NCI-H1105 treated with DMSO at 0.1 percent for 48 hours (cell line): ENCODE measurements at regions not wholly inside any gene's neighbourhood (a gene's known extent, or its start where the extent isn't known, plus 50 kb on each side); places are given as distances from the start of the nearest gene placed in this dataset.
"Not testable (repeated sequence)": the region's sequence is repeated elsewhere in the genome, so short reads cannot be mapped to it uniquely, and the experiment has no call there.

Experiments used
- DNase-seq: peaks from one replicate; lab custom pipeline; 2025; lab: John Stamatoyannopoulos, UW

GRCh38 chr6:15088904-15089568 lies 156.8 kb upstream of the JARID2 start:
- DNase-seq: no peak

- DNase-seq: peak; percentile 64
Observed at GRCh38 chr6:15089569-15090144, 156.2 kb upstream of the JARID2 start.

GRCh38 chr6:15090145-15090579 lies 155.7 kb upstream of the JARID2 start:
- peak; percentile 37 for DNase-seq

- no peak for DNase-seq
Observed at GRCh38 chr6:15090745-15091384, 155.0 kb upstream of the JARID2 start.

GRCh38 chr6:15096894-15097837 lies 148.7 kb upstream of the JARID2 start:
- no peak for DNase-seq

- no peak for DNase-seq
Observed at GRCh38 chr6:15101130-15101529, 144.7 kb upstream of the JARID2 start.

- no peak for DNase-seq
Observed at GRCh38 chr6:15102241-15102640, 143.6 kb upstream of the JARID2 start.

- DNase-seq: no peak
Observed at GRCh38 chr6:15106958-15107643, 138.8 kb upstream of the JARID2 start.

- DNase-seq: no peak
Observed at GRCh38 chr6:15107644-15108382, 138.1 kb upstream of the JARID2 start.

GRCh38 chr6:15108383-15108715 lies 137.5 kb upstream of the JARID2 start:
- no peak for DNase-seq

GRCh38 chr6:15109338-15110090 lies 136.4 kb upstream of the JARID2 start:
- no peak for DNase-seq

- no peak for DNase-seq
Observed at GRCh38 chr6:15110726-15111354, 135.0 kb upstream of the JARID2 start.

- not testable (repeated sequence) for DNase-seq
Observed at GRCh38 chr6:15111576-15111975, 134.3 kb upstream of the JARID2 start.

GRCh38 chr6:15113587-15113986 lies 132.3 kb upstream of the JARID2 start:
- DNase-seq: no peak

- DNase-seq: no peak
Observed at GRCh38 chr6:15114061-15114460, 131.8 kb upstream of the JARID2 start.

- DNase-seq: no peak
Observed at GRCh38 chr6:15116889-15117288, 129.0 kb upstream of the JARID2 start.

GRCh38 chr6:15121443-15121842 lies 124.4 kb upstream of the JARID2 start:
- DNase-seq: no peak

- no peak for DNase-seq
Observed at GRCh38 chr6:15121977-15122550, 123.8 kb upstream of the JARID2 start.

GRCh38 chr6:15129887-15130286 lies 116.0 kb upstream of the JARID2 start:
- no peak for DNase-seq

GRCh38 chr6:15131234-15131633 lies 114.6 kb upstream of the JARID2 start:
- no peak for DNase-seq
